ENCODE measurements at regions not wholly inside any gene's neighbourhood (a gene's known extent, or its start where the extent isn't known, plus 50 kb on each side); places are given as distances from the start of the nearest gene placed in this dataset.

- H3K9me3 Mint-ChIP-seq (ENCODE audit: low read depth, unreplicated experiment), result no peaks in the 10 kb centered on the region
- intact Hi-C loops (cut with micrococcal nuclease; ENCODE audit: unreplicated experiment), result no loop called here
- H3K36me3 Mint-ChIP-seq (ENCODE audit: insufficient read depth, unreplicated experiment), result no peaks in the 10 kb centered on the region
Observed at GRCh38 chr16:54443839-54444238, 157.3 kb upstream of the IRX3 start.

DNA sequence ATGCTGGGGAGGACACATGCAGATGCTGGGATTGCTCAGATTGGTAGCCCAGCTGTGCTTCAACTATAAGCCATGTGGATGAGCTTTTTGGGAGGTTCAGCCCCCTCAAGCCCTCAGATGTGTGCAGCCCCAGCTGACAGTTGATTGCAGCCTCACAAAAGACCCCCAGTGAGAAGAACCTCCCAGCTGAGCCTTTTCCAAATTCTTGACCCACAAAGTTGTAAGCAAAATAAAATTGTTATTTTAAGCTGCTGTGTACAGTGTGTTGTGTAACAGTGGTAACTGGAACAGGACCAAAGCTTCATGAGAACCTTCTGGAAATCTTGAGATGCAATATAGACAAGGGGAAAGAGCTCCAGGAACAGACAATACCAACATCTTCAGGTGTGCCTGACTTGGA lies 156.8 kb upstream of the IRX3 start:
- TF ChIP-seq, protein P1, sequence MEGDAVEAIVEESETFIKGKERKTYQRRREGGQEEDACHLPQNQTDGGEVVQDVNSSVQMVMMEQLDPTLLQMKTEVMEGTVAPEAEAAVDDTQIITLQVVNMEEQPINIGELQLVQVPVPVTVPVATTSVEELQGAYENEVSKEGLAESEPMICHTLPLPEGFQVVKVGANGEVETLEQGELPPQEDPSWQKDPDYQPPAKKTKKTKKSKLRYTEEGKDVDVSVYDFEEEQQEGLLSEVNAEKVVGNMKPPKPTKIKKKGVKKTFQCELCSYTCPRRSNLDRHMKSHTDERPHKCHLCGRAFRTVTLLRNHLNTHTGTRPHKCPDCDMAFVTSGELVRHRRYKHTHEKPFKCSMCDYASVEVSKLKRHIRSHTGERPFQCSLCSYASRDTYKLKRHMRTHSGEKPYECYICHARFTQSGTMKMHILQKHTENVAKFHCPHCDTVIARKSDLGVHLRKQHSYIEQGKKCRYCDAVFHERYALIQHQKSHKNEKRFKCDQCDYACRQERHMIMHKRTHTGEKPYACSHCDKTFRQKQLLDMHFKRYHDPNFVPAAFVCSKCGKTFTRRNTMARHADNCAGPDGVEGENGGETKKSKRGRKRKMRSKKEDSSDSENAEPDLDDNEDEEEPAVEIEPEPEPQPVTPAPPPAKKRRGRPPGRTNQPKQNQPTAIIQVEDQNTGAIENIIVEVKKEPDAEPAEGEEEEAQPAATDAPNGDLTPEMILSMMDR (IDR thresholded peaks at IDR 0.05; ENCODE audit: unreplicated experiment), result no peak
- no peak for DNase-seq
- CTCF ChIA-PET, result no interaction called here
- Mint-ChIP-seq H3K27me3 (ENCODE audit: unreplicated experiment) (peaks cover 16% of the 10 kb centered on the region), H3K9me3 (ENCODE audit: low read depth, unreplicated experiment) (no peaks in the 10 kb centered on the region), H3K4me3 (ENCODE audit: low read depth, unreplicated experiment) (no peak overlapping the region), H3K27ac (ENCODE audit: unreplicated experiment) (no peak overlapping the region), H3K4me1 (ENCODE audit: low read depth, unreplicated experiment) (no peaks in the 10 kb centered on the region), H3K36me3 (ENCODE audit: insufficient read depth, unreplicated experiment) (no peaks in the 10 kb centered on the region)
- intact Hi-C loops (cut with micrococcal nuclease; ENCODE audit: unreplicated experiment), result no loop called here
- no TSS peak for BruUV-seq (replicated peaks)

More at GRCh38 chr16:54443839-54444238, 157.3 kb upstream of the IRX3 start:
- no peak overlapping the region for H3K27ac Mint-ChIP-seq (ENCODE audit: unreplicated experiment)
- H3K27me3 Mint-ChIP-seq (ENCODE audit: unreplicated experiment), result peaks cover 11% of the 10 kb centered on the region
- BruUV-seq (replicated peaks), result no TSS peak
- no peaks in the 10 kb centered on the region for H3K4me1 Mint-ChIP-seq (ENCODE audit: low read depth, unreplicated experiment)
- H3K4me3 Mint-ChIP-seq (ENCODE audit: low read depth, unreplicated experiment), result no peak overlapping the region
- no peak for DNase-seq
- CTCF ChIA-PET, result no interaction called here
- TF ChIP-seq, protein P1 (IDR thresholded peaks at IDR 0.05; ENCODE audit: unreplicated experiment), result no peak

GRCh38 chr16:54442864-54443263 lies 156.3 kb upstream of the IRX3 start:
- Mint-ChIP-seq H3K27ac (ENCODE audit: unreplicated experiment) (no peak overlapping the region), H3K4me1 (ENCODE audit: low read depth, unreplicated experiment) (no peaks in the 10 kb centered on the region), H3K4me3 (ENCODE audit: low read depth, unreplicated experiment) (no peak overlapping the region), H3K27me3 (ENCODE audit: unreplicated experiment) (peaks cover 21% of the 10 kb centered on the region), H3K9me3 (ENCODE audit: low read depth, unreplicated experiment) (no peaks in the 10 kb centered on the region), H3K36me3 (ENCODE audit: insufficient read depth, unreplicated experiment) (no peaks in the 10 kb centered on the region)
- intact Hi-C loops (cut with micrococcal nuclease; ENCODE audit: unreplicated experiment), result no loop called here
- no peak for DNase-seq
- no TSS peak for BruUV-seq (replicated peaks)
- TF ChIP-seq, protein P1 (IDR thresholded peaks at IDR 0.05; ENCODE audit: unreplicated experiment), result no peak
- CTCF ChIA-PET, result interaction anchor here (0.6 kb wide), 1 partner anchor 403 kb away, joined by 3 read pairs; no protein-coding TSS in a partner anchor

DNA sequence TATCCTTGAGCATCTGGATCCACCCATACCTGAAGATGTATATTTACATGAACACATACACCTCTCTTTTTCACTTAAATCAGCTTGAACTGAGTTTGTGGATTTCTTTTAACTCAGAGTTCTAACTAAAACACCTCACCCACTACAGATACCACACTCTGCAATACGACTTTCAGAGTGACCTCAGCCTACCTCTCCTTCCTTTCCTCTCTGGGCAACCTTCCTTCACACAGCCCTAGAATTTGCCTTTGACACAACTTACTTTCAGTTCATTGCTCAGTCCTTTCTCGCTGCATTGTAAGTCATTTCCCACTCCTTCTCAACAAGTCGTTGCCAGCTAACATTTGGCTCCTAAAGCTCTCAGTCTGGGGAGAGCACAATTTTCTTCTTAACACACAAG lies 151.9 kb upstream of the IRX3 start:
- intact Hi-C loops (cut with micrococcal nuclease; ENCODE audit: unreplicated experiment), result loop anchor here (10.0 kb wide), 1 partner anchor 164 kb away; no protein-coding TSS in a partner anchor
- Mint-ChIP-seq H3K36me3 (ENCODE audit: insufficient read depth, unreplicated experiment) (no peaks in the 10 kb centered on the region), H3K27me3 (ENCODE audit: unreplicated experiment) (peaks cover 46% of the 10 kb centered on the region), H3K27ac (ENCODE audit: unreplicated experiment) (no peak overlapping the region), H3K9me3 (ENCODE audit: low read depth, unreplicated experiment) (peaks cover 3% of the 10 kb centered on the region), H3K4me3 (ENCODE audit: low read depth, unreplicated experiment) (no peak overlapping the region), H3K4me1 (ENCODE audit: low read depth, unreplicated experiment) (no peaks in the 10 kb centered on the region)
- no TSS peak for BruUV-seq (replicated peaks)
- CTCF ChIA-PET, result interaction anchor here (0.6 kb wide), 1 partner anchor 28 kb away, joined by 6 read pairs; no protein-coding TSS in a partner anchor
- TF ChIP-seq, protein P1 (IDR thresholded peaks at IDR 0.05; ENCODE audit: unreplicated experiment), result no peak
- DNase-seq, result no peak
